ENCODE measurements at regions not wholly inside any gene's neighbourhood (a gene's known extent, or its start where the extent isn't known, plus 50 kb on each side); places are given as distances from the start of the nearest gene placed in this dataset.

GRCh38 chr2:120502357-120502756, 156.4 kb downstream of the INHBB start:
- Mint-ChIP-seq H3K27me3 (ENCODE audit: unreplicated experiment) (peaks cover 94% of the 10 kb centered on the region), H3K36me3 (ENCODE audit: insufficient read depth, unreplicated experiment) (no peaks in the 10 kb centered on the region), H3K4me1 (ENCODE audit: low read depth, unreplicated experiment) (peaks cover 12% of the 10 kb centered on the region), H3K9me3 (ENCODE audit: low read depth, unreplicated experiment) (no peaks in the 10 kb centered on the region), H3K27ac (ENCODE audit: unreplicated experiment) (no peak overlapping the region), H3K4me3 (ENCODE audit: low read depth, unreplicated experiment) (no peak overlapping the region)
- TF ChIP-seq CTCF (IDR thresholded peaks at IDR 0.05; ENCODE audit: unreplicated experiment): no peak
- no TSS peak for BruUV-seq (replicated peaks)
- intact Hi-C loops (cut with micrococcal nuclease; ENCODE audit: unreplicated experiment): no loop called here
- DNase-seq: no peak
- CTCF ChIA-PET: no interaction called here

GRCh38 chr2:120502761-120503160, 156.8 kb downstream of the INHBB start:
- peaks cover 12% of the 10 kb centered on the region for H3K4me1 Mint-ChIP-seq (ENCODE audit: low read depth, unreplicated experiment)
- intact Hi-C loops (cut with micrococcal nuclease; ENCODE audit: unreplicated experiment): no loop called here
- TF ChIP-seq CTCF (IDR thresholded peaks at IDR 0.05; ENCODE audit: unreplicated experiment): no peak
- no peak for DNase-seq
- no peaks in the 10 kb centered on the region for H3K36me3 Mint-ChIP-seq (ENCODE audit: insufficient read depth, unreplicated experiment)
- no peak overlapping the region for H3K4me3 Mint-ChIP-seq (ENCODE audit: low read depth, unreplicated experiment)
- H3K27ac Mint-ChIP-seq (ENCODE audit: unreplicated experiment): no peak overlapping the region
- H3K27me3 Mint-ChIP-seq (ENCODE audit: unreplicated experiment): peaks cover 94% of the 10 kb centered on the region
- CTCF ChIA-PET: no interaction called here
- H3K9me3 Mint-ChIP-seq (ENCODE audit: low read depth, unreplicated experiment): no peaks in the 10 kb centered on the region
- no TSS peak for BruUV-seq (replicated peaks)

GRCh38 chr2:120503206-120503792, 157.4 kb downstream of the INHBB start:
- Mint-ChIP-seq H3K36me3 (ENCODE audit: insufficient read depth, unreplicated experiment) (no peaks in the 10 kb centered on the region), H3K4me1 (ENCODE audit: low read depth, unreplicated experiment) (peaks cover 12% of the 10 kb centered on the region), H3K9me3 (ENCODE audit: low read depth, unreplicated experiment) (no peaks in the 10 kb centered on the region), H3K27me3 (ENCODE audit: unreplicated experiment) (peaks cover 94% of the 10 kb centered on the region), H3K27ac (ENCODE audit: unreplicated experiment) (no peak overlapping the region), H3K4me3 (ENCODE audit: low read depth, unreplicated experiment) (no peak overlapping the region)
- TF ChIP-seq CTCF (IDR thresholded peaks at IDR 0.05; ENCODE audit: unreplicated experiment): no peak
- BruUV-seq (replicated peaks): no TSS peak
- intact Hi-C loops (cut with micrococcal nuclease; ENCODE audit: unreplicated experiment): no loop called here
- CTCF ChIA-PET: no interaction called here
- no peak for DNase-seq

- TF ChIP-seq CTCF (IDR thresholded peaks at IDR 0.05; ENCODE audit: unreplicated experiment): no peak
- no peak overlapping the region for H3K4me3 Mint-ChIP-seq (ENCODE audit: low read depth, unreplicated experiment)
- no TSS peak for BruUV-seq (replicated peaks)
- no peak for DNase-seq
- peaks cover 12% of the 10 kb centered on the region for H3K4me1 Mint-ChIP-seq (ENCODE audit: low read depth, unreplicated experiment)
- CTCF ChIA-PET: no interaction called here
- no peaks in the 10 kb centered on the region for H3K36me3 Mint-ChIP-seq (ENCODE audit: insufficient read depth, unreplicated experiment)
- H3K27ac Mint-ChIP-seq (ENCODE audit: unreplicated experiment): no peak overlapping the region
- no peaks in the 10 kb centered on the region for H3K9me3 Mint-ChIP-seq (ENCODE audit: low read depth, unreplicated experiment)
- H3K27me3 Mint-ChIP-seq (ENCODE audit: unreplicated experiment): peaks cover 90% of the 10 kb centered on the region
- intact Hi-C loops (cut with micrococcal nuclease; ENCODE audit: unreplicated experiment): no loop called here
Measured at GRCh38 chr2:120503793-120504571, 158.0 kb downstream of the INHBB start.

Measured in Calu3 (cell line).